ENCODE measurements at regions not wholly inside any gene's neighbourhood (a gene's known extent, or its start where the extent isn't known, plus 50 kb on each side); places are given as distances from the start of the nearest gene placed in this dataset.

GRCh38 chr4:162931286-162931685 is 235.4 kb downstream of the NAF1 start:
- TF ChIP-seq CTCF (IDR thresholded peaks at IDR 0.05; ENCODE audit: low read depth, low read length) (no peak), MYC (IDR thresholded peaks at IDR 0.05; ENCODE audit: low read depth, low read length) (no peak), POLR2A (IDR thresholded peaks at IDR 0.05; ENCODE audit: extremely low read depth, insufficient read length) (no peak), MAX (IDR thresholded peaks at IDR 0.05; ENCODE audit: low read depth, low read length) (no peak)

Data from NB4 (cell line).